H1 (cell line): ENCODE measurements at regions not wholly inside any gene's neighbourhood (a gene's known extent, or its start where the extent isn't known, plus 50 kb on each side); places are given as distances from the start of the nearest gene placed in this dataset.

Source experiments
- CTCF ChIA-PET: fragments of 300-600 bp; sonication (Branson Sonifier 250); formaldehyde crosslinking; loops from one replicate; lab custom pipeline; 2021; ENCODE audit not compliant: partially characterized antibody; lab: Charles Lee
- POLR2A ChIA-PET: fragments of 300-600 bp; sonication (Branson Sonifier 250); formaldehyde crosslinking; loops from one replicate; lab custom pipeline; 2021; ENCODE audit warnings: inconsistent platforms; ENCODE audit not compliant: partially characterized antibody; lab: Charles Lee
- DNase-seq, 2 experiments: peaks; one replicate each; pipeline versions ENCODE4 v3.0.0 to v3.0.0-alpha.2; 2010 to 2022; ENCODE audit warnings: low spot score in 2 of 2, low read depth in 1 of 2, mixed read lengths in 1 of 2
- FAIRE-seq: peaks from 2 replicates; lab custom pipeline; 2011; peaks lifted over from hg19 to GRCh38; lab: Jason Lieb, UNC
- H2AFZ ChIP-seq: 2 replicates; pipeline ENCODE4 v1.8.1; 2012; ENCODE audit warnings: low read length, inconsistent platforms
- H2AK5ac ChIP-seq: 2 replicates; pipeline ENCODE4 v1.6.1; 2013; ENCODE audit warnings: low read depth, low read length
- H2BK120ac ChIP-seq: replicated peaks from 2 replicates; pipeline ENCODE3; 2013; ENCODE audit warnings: low read depth, low read length, inconsistent platforms
- H2BK12ac ChIP-seq: 2 replicates; pipeline ENCODE4 v1.6.1; 2013; ENCODE audit warnings: low read depth, low read length
- H2BK15ac ChIP-seq: 2 replicates; pipeline ENCODE4 v1.6.1; 2013; ENCODE audit warnings: low read length
- H2BK20ac ChIP-seq: 2 replicates; pipeline ENCODE4 v1.6.1; 2013; ENCODE audit warnings: low read length
- H2BK5ac ChIP-seq: 2 replicates; pipeline ENCODE4 v1.6.1; 2013; ENCODE audit warnings: low read depth, low read length
- H3K14ac ChIP-seq: 2 replicates; pipeline ENCODE4 v1.6.1; 2013; ENCODE audit warnings: inconsistent platforms; ENCODE audit not compliant: insufficient read length
- H3K18ac ChIP-seq: 2 replicates; pipeline ENCODE4 v1.6.1; 2013; ENCODE audit warnings: low read length; ENCODE audit errors: extremely low read depth
- H3K23ac ChIP-seq: 2 replicates; pipeline ENCODE4 v1.6.1; 2013; ENCODE audit warnings: inconsistent platforms; ENCODE audit not compliant: insufficient read length
- H3K23me2 ChIP-seq: 2 replicates; pipeline ENCODE4 v1.6.1; 2013; ENCODE audit warnings: low read depth, low read length
- H3K27ac ChIP-seq: 2 replicates; pipeline ENCODE4 v1.6.1; 2011; ENCODE audit warnings: low read depth, low read length, inconsistent platforms
- H3K27me3 ChIP-seq, 4 experiments: replicated peaks in 1 of 4; 1 replicate in 1 of 4; 2 replicates in 3 of 4; pipeline versions ENCODE4 v1.6.1 to v1.8.1; 2011 to 2013; ENCODE audit warnings: low read length in 3 of 4, mild to moderate bottlenecking in 3 of 4, inconsistent platforms in 2 of 4, mixed read lengths in 2 of 4, moderate library complexity in 1 of 4; ENCODE audit not compliant: control insufficient read depth in 3 of 4, insufficient read depth in 3 of 4; ENCODE audit errors: extremely low read depth in 1 of 4
- H3K36me3 ChIP-seq, 4 experiments: 2 replicates each; pipeline versions ENCODE4 v1.6.1 to v1.8.1; 2011 to 2013; ENCODE audit warnings: mild to moderate bottlenecking in 4 of 4, low read length in 3 of 4, moderate library complexity in 2 of 4, control low read depth in 1 of 4, inconsistent platforms in 1 of 4; ENCODE audit not compliant: insufficient read depth in 4 of 4, control insufficient read depth in 2 of 4
- H3K4ac ChIP-seq: replicated peaks from 2 replicates; pipeline ENCODE3; 2013; ENCODE audit warnings: low read length, low read depth, mixed read lengths, inconsistent platforms; ENCODE audit not compliant: insufficient read length
- H3K4me1 ChIP-seq, 4 experiments: replicated peaks in 1 of 4; 1 replicate in 1 of 4; 2 replicates in 3 of 4; pipeline versions ENCODE4 v1.6.1 to v1.8.1; 2011 to 2013; ENCODE audit warnings: low read length in 3 of 4, inconsistent platforms in 2 of 4, mixed read lengths in 1 of 4; ENCODE audit not compliant: insufficient read depth in 4 of 4, control insufficient read depth in 3 of 4
- H3K4me2 ChIP-seq, 2 experiments: 2 replicates each; pipeline versions ENCODE4 v1.6.1 to v1.8.1; 2011 to 2013; ENCODE audit warnings: low read depth in 2 of 2, low read length in 2 of 2, control low read depth in 1 of 2, inconsistent platforms in 1 of 2, mild to moderate bottlenecking in 1 of 2; ENCODE audit not compliant: insufficient read depth in 1 of 2
- H3K4me3 ChIP-seq, 4 experiments: fragments of 200-600, 300-600 bp in 1 of 4; sonication (generic), shearing (Covaris generic), sonication (Bioruptor Twin) in 1 of 4; 2 replicates each; pipeline versions ENCODE4 v1.5.1 to v1.8.1; 2011 to 2016; ENCODE audit warnings: low read length in 4 of 4, low read depth in 3 of 4, control low read depth in 2 of 4, inconsistent platforms in 2 of 4, mild to moderate bottlenecking in 2 of 4, mixed read lengths in 1 of 4, moderate library complexity in 1 of 4; ENCODE audit not compliant: insufficient read depth in 2 of 4; ENCODE audit errors: extremely low read depth in 1 of 4
- H3K56ac ChIP-seq: replicated peaks from 2 replicates; pipeline ENCODE3; 2013; ENCODE audit warnings: low read depth, mild to moderate bottlenecking, mixed read lengths, low read length, inconsistent platforms; ENCODE audit not compliant: insufficient read length
- H3K79me1 ChIP-seq: 2 replicates; pipeline ENCODE4 v1.6.1; 2013; ENCODE audit warnings: low read depth, low read length, control low read depth
- H3K79me2 ChIP-seq, 2 experiments: 2 replicates each; pipeline versions ENCODE4 v1.6.1 to v1.8.1; 2012 to 2013; ENCODE audit warnings: low read length in 2 of 2, mild to moderate bottlenecking in 2 of 2, inconsistent platforms in 1 of 2; ENCODE audit not compliant: insufficient read depth in 2 of 2, control insufficient read depth in 1 of 2
- H3K9ac ChIP-seq, 4 experiments: replicated peaks in 1 of 4; 1 replicate in 1 of 4; 2 replicates in 3 of 4; pipeline versions ENCODE4 v1.6.1 to v1.8.1; 2011 to 2013; ENCODE audit warnings: low read depth in 3 of 4, low read length in 3 of 4, control low read depth in 2 of 4, mild to moderate bottlenecking in 2 of 4, moderate library complexity in 2 of 4, inconsistent platforms in 1 of 4; ENCODE audit errors: extremely low read depth in 1 of 4
- H3K9me3 ChIP-seq, 2 experiments: 2 replicates each; pipeline versions ENCODE4 v1.6.1 to v1.8.1; 2012 to 2013; ENCODE audit warnings: mild to moderate bottlenecking in 2 of 2, moderate library complexity in 2 of 2, control low read depth in 1 of 2, inconsistent platforms in 1 of 2, low read depth in 1 of 2, low read length in 1 of 2, mixed read lengths in 1 of 2; ENCODE audit not compliant: insufficient read depth in 2 of 2
- H4K20me1 ChIP-seq, 2 experiments: replicated peaks in 1 of 2; 2 replicates each; pipeline versions ENCODE3 to v1.8.1; 2011 to 2013; ENCODE audit warnings: inconsistent platforms in 2 of 2, low read length in 2 of 2, mild to moderate bottlenecking in 1 of 2; ENCODE audit not compliant: insufficient read depth in 2 of 2, control insufficient read depth in 1 of 2
- H4K5ac ChIP-seq: 2 replicates; pipeline ENCODE4 v1.6.1; 2013; ENCODE audit warnings: low read length, low read depth, mixed read lengths, inconsistent platforms; ENCODE audit not compliant: insufficient read length
- H4K8ac ChIP-seq: 2 replicates; pipeline ENCODE4 v1.8.0; 2013; ENCODE audit warnings: mild to moderate bottlenecking, moderate library complexity, low read length, inconsistent platforms; ENCODE audit not compliant: insufficient read depth; ENCODE audit errors: extremely low read depth
- H4K91ac ChIP-seq: replicated peaks from 2 replicates; pipeline ENCODE3; 2013; ENCODE audit warnings: low read length, mixed read lengths, inconsistent platforms; ENCODE audit not compliant: insufficient read length
- BRCA1 ChIP-seq: IDR thresholded peaks from 2 replicates; pipeline ENCODE4 v1.6.1; 2012; ENCODE audit warnings: low read depth, low read length, improper control_type of control experiment
- CBX5 ChIP-seq: fragments of 300-800, 300-1000 bp; sonication (generic); IDR thresholded peaks from 2 replicates; pipeline ENCODE4 v1.7.1; 2016; ENCODE audit warnings: antibody characterized with exemption, low read length, low read depth
- HDAC2 ChIP-seq, 2 experiments: fragments of 300-600 bp in 1 of 2; sonication (generic) in 1 of 2; IDR thresholded peaks; 2 replicates each; pipeline ENCODE4 v1.6.1; 2011 to 2012; ENCODE audit warnings: low read depth in 2 of 2, low read length in 2 of 2, mild to moderate bottlenecking in 2 of 2, moderate library complexity in 2 of 2, borderline replicate concordance in 1 of 2, inconsistent platforms in 1 of 2
- NANOG ChIP-seq: IDR thresholded peaks from 2 replicates; pipeline ENCODE4 v1.6.1; 2011; ENCODE audit warnings: low read length, low read depth, mild to moderate bottlenecking, inconsistent platforms; ENCODE audit not compliant: insufficient read depth, poor library complexity, severe bottlenecking
- RAD21 ChIP-seq, 2 experiments: IDR thresholded peaks in 1 of 2; conservative IDR thresholded peaks in 1 of 2; 2 replicates each; pipeline ENCODE4 v1.6.1; 2011; ENCODE audit warnings: low read depth in 2 of 2, low read length in 2 of 2, improper control_type of control experiment in 1 of 2, inconsistent platforms in 1 of 2, mild to moderate bottlenecking in 1 of 2, moderate library complexity in 1 of 2
- RBBP5 ChIP-seq: IDR thresholded peaks from 2 replicates; pipeline ENCODE4 v1.7.1; 2012; ENCODE audit warnings: low read depth, mild to moderate bottlenecking, inconsistent platforms, low read length, moderate library complexity, borderline replicate concordance
- TCF12 ChIP-seq: IDR thresholded peaks from 2 replicates; pipeline ENCODE4 v1.6.1; 2011; ENCODE audit warnings: low read depth, mild to moderate bottlenecking, low read length
- WGBS, 2 experiments: shearing (Covaris generic) in 1 of 2; methylation state at CpG; one replicate each; pipeline versions ENCODE4 v1.1.6 to v1.1.7; 2013 to 2015; ENCODE audit warnings: low lambda C conversion rate in 2 of 2, mixed read lengths in 2 of 2, inconsistent platforms in 1 of 2, low coverage in 1 of 2, missing lambda C conversion rate in 1 of 2; ENCODE audit not compliant: insufficient replicate concordance in 2 of 2, insufficient coverage in 1 of 2, insufficient read length in 1 of 2; ENCODE audit errors: extremely low coverage in 1 of 2, missing lambda C conversion rate in 1 of 2; 5-methylcytosine and 5-hydroxymethylcytosine counted together

DNA sequence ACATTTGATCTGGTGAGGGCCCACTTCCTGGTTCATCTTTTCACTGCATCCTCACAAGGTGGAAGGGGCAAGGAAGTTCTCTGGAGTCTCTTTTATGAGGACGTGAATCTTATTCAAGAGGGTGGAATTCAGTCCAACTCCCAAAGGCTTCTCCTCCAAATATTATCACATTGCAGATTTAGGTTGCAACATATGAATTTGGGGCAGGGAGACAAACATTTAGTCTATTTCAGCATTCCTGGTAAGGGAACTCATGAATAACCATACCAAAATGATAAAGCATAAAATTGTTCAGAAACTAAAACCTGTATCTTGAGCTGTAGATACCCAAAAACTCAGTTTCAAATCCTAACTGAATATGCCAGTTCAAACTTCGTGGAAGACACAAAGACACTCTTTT lies 246.8 kb downstream of the QDPR start:
- Histone ChIP-seq H2AFZ (no peak overlapping the region), H2AK5ac (no peak overlapping the region), H3K18ac (no peak overlapping the region), H2BK120ac (no peak overlapping the region), H2BK5ac (no peak overlapping the region), H4K8ac (no peak overlapping the region), H3K14ac (no peak overlapping the region), H3K9ac (no peak overlapping the region), H3K36me3 (no peaks in the 10 kb centered on the region), H4K20me1 (no peaks in the 10 kb centered on the region), H3K9me3 (no peaks in the 10 kb centered on the region), H3K79me1 (no peaks in the 10 kb centered on the region), H3K4me2 (no peak overlapping the region), H3K79me2 (no peaks in the 10 kb centered on the region), H3K56ac (no peak overlapping the region), H3K4me1 (no peaks in the 10 kb centered on the region), H3K27me3 (no peaks in the 10 kb centered on the region), H3K23ac (no peak overlapping the region), H4K5ac (no peak overlapping the region), H3K4ac (no peak overlapping the region), H2BK15ac (no peak overlapping the region), H2BK20ac (no peak overlapping the region), H4K91ac (no peak overlapping the region), H3K27ac (no peak overlapping the region), H2BK12ac (no peak overlapping the region), H3K4me3 (no peak overlapping the region), H3K23me2 (no peaks in the 10 kb centered on the region)
- 91% methylated on average over 2 of the region's 2 CpGs; no CpG with 5 or more reads in 1 of the 2 experiments for WGBS, 2 experiments
- TF ChIP-seq HDAC2 (IDR thresholded peaks at IDR 0.05; ENCODE audit: borderline replicate concordance in 1 of 2, low read depth in 2 of 2, low read length in 2 of 2) (no peak), BRCA1 (no peak), RAD21 (IDR thresholded peaks at IDR 0.05 in 1 of 2, conservative IDR thresholded peaks at IDR 0.05 in 1 of 2; ENCODE audit: low read depth in 2 of 2, low read length in 2 of 2) (no peak), CBX5 (no peak), TCF12 (no peak), NANOG (no peak), RBBP5 (no peak)
- DNase-seq (no peak), FAIRE-seq (no peak)
- ChIA-PET CTCF (interaction anchor here (1.1 to 1.5 kb wide), 2 partner anchors 14 to 16 kb away, joined by 3 read pairs; no protein-coding TSS in a partner anchor), POLR2A (no interaction called here)
